ENCODE measurements at regions not wholly inside any gene's neighbourhood (a gene's known extent, or its start where the extent isn't known, plus 50 kb on each side); places are given as distances from the start of the nearest gene placed in this dataset.

- ATAC-seq (no peak), DNase-seq (no peak)
- WGBS, 4 donors = 83 to 92% (median 86%) methylated on average over 3 of the region's 3 CpGs
- H3K9me3 ChIP-seq = no peaks in the 10 kb centered on the region
- peaks cover 0 to 15% (median 0%) of the 10 kb centered on the region in 12 donors for H3K4me1 ChIP-seq
- TF ChIP-seq CTCF (IDR thresholded peaks at IDR 0.05) (no peak), POLR2A (IDR thresholded peaks at IDR 0.05) (no peak)
- no peaks in the 10 kb centered on the region for H3K36me3 ChIP-seq
- H3K4me3 ChIP-seq = no peak overlapping the region
- intact Hi-C loops (cut with DNase I) = loop anchor here in 1 of 10 donors (10.0 kb wide), 1 partner anchor 247 kb away; no protein-coding TSS in a partner anchor
- H3K27ac ChIP-seq = no peak overlapping the region
- H3K27me3 ChIP-seq = no peaks in the 10 kb centered on the region
These were observed 213.2 kb downstream of the ESM1 start for GRCh38 chr5:54772231-54772630.

GRCh38 chr5:54769746-54770145, 215.6 kb downstream of the ESM1 start:
- no peak overlapping the region for H3K27ac ChIP-seq
- no peak for DNase-seq
- intact Hi-C loops (cut with DNase I) = loop anchor here in 1 of 10 donors (10.0 kb wide), 1 partner anchor 245 kb away; no protein-coding TSS in a partner anchor
- no peaks in the 10 kb centered on the region for H3K9me3 ChIP-seq
- no peak overlapping the region for H3K4me3 ChIP-seq
- no peak for ATAC-seq
- H3K36me3 ChIP-seq = no peaks in the 10 kb centered on the region
- 93 to 100% (median 94%) methylated on average over 1 of the region's 1 CpG for WGBS, 4 donors
- peaks cover 0 to 5% (median 0%) of the 10 kb centered on the region in 12 donors for H3K4me1 ChIP-seq
- no peaks in the 10 kb centered on the region for H3K27me3 ChIP-seq
- TF ChIP-seq CTCF (IDR thresholded peaks at IDR 0.05) (no peak), POLR2A (IDR thresholded peaks at IDR 0.05) (no peak)

GRCh38 chr5:54769072-54769471, 216.3 kb downstream of the ESM1 start:
- H3K27me3 ChIP-seq = no peaks in the 10 kb centered on the region
- no peak overlapping the region for H3K4me3 ChIP-seq
- intact Hi-C loops (cut with DNase I) = no loop called here
- TF ChIP-seq POLR2A (IDR thresholded peaks at IDR 0.05) (no peak), CTCF (IDR thresholded peaks at IDR 0.05) (no peak)
- no peak overlapping the region for H3K27ac ChIP-seq
- 89% methylated on average over 6 of the region's 6 CpGs for WGBS, 4 donors
- peaks cover 0 to 10% (median 0%) of the 10 kb centered on the region in 12 donors for H3K4me1 ChIP-seq
- no peaks in the 10 kb centered on the region for H3K36me3 ChIP-seq
- ATAC-seq = no peak
- no peaks in the 10 kb centered on the region for H3K9me3 ChIP-seq
- DNase-seq = no peak

GRCh38 chr5:54766748-54767147, 218.6 kb downstream of the ESM1 start:
- TF ChIP-seq CTCF (IDR thresholded peaks at IDR 0.05) (no peak), POLR2A (IDR thresholded peaks at IDR 0.05) (no peak)

More at GRCh38 chr5:54766748-54767147, 218.6 kb downstream of the ESM1 start:
- no peaks in the 10 kb centered on the region for H3K27me3 ChIP-seq
- intact Hi-C loops (cut with DNase I) = no loop called here
- peaks cover 0 to 6% (median 0%) of the 10 kb centered on the region in 12 donors for H3K9me3 ChIP-seq
- no peaks in the 10 kb centered on the region for H3K36me3 ChIP-seq
- ATAC-seq (no peak), DNase-seq (no peak)
- peaks cover 0 to 13% (median 0%) of the 10 kb centered on the region in 12 donors for H3K4me1 ChIP-seq
- no peak overlapping the region for H3K4me3 ChIP-seq
- no peak overlapping the region for H3K27ac ChIP-seq
- 36 to 100% (median 92%) methylated on average over 1 of the region's 1 CpG for WGBS, 4 donors
